HepG2 (cell line): ENCODE measurements at regions not wholly inside any gene's neighbourhood (a gene's known extent, or its start where the extent isn't known, plus 50 kb on each side); places are given as distances from the start of the nearest gene placed in this dataset.

Experiments used
- CEBPG ChIP-seq: IDR thresholded peaks from 2 replicates; pipeline ENCODE4 v1.6.1; 2016
- HDAC2 ChIP-seq: sonication (generic); formaldehyde crosslinking; IDR thresholded peaks from 2 replicates; pipeline ENCODE4 v1.4.0; 2020; ENCODE audit warnings: missing genetic modification reagents
- MLLT10 ChIP-seq: sonication (generic); formaldehyde crosslinking; IDR thresholded peaks from 2 replicates; pipeline ENCODE4 v1.4.0; 2020; ENCODE audit warnings: missing genetic modification reagents
- SOX13 ChIP-seq, 3 experiments: fragments of 450-650 bp in 1 of 3; sonication (generic) in 1 of 3; formaldehyde crosslinking in 1 of 3; IDR thresholded peaks in 2 of 3; conservative IDR thresholded peaks in 1 of 3; 2 replicates each; pipeline versions ENCODE4 v1.5.0 to v1.6.1; 2016 to 2020; ENCODE audit warnings: antibody characterized with exemption in 1 of 3, mild to moderate bottlenecking in 1 of 3, missing compliant biosample characterization in 1 of 3, missing genetic modification reagents in 1 of 3, moderate library complexity in 1 of 3
- TEAD3 ChIP-seq: optimal IDR thresholded peaks from 2 replicates; pipeline ENCODE3; 2016; ENCODE audit warnings: borderline replicate concordance
- ZNF335 ChIP-seq: sonication (generic); formaldehyde crosslinking; IDR thresholded peaks from 2 replicates; pipeline ENCODE4 v1.4.0; 2020; ENCODE audit warnings: missing genetic modification reagents
- ZNF501 ChIP-seq: sonication (generic); formaldehyde crosslinking; IDR thresholded peaks from 2 replicates; pipeline ENCODE4 v1.5.1; 2020; ENCODE audit warnings: mild to moderate bottlenecking, moderate library complexity, missing genetic modification reagents
- ZNF629 ChIP-seq: sonication (generic); formaldehyde crosslinking; conservative IDR thresholded peaks from 2 replicates; pipeline ENCODE4 v1.5.0; 2020; ENCODE audit warnings: missing genetic modification reagents
- TF ChIP-seq, protein P1 (sequence below): sonication (generic); formaldehyde crosslinking; IDR thresholded peaks from 2 replicates; pipeline ENCODE4 v1.4.0; 2020; ENCODE audit warnings: missing genetic modification reagents, mild to moderate bottlenecking, borderline replicate concordance
- TF ChIP-seq, protein P2 (sequence below): sonication (generic); formaldehyde crosslinking; IDR thresholded peaks from 2 replicates; pipeline ENCODE4 v1.4.0; 2020; ENCODE audit warnings: mild to moderate bottlenecking, missing genetic modification reagents
- TF ChIP-seq, protein P3 (sequence below): sonication (generic); formaldehyde crosslinking; conservative IDR thresholded peaks from 2 replicates; pipeline ENCODE4 v1.4.0; 2020; ENCODE audit warnings: mild to moderate bottlenecking, missing genetic modification reagents, moderate library complexity
- TF ChIP-seq, protein P4 (sequence below): sonication (generic); formaldehyde crosslinking; conservative IDR thresholded peaks from 2 replicates; pipeline ENCODE4 v1.4.0; 2020; ENCODE audit warnings: missing genetic modification reagents
- TF ChIP-seq, protein P5 (sequence below): sonication (generic); formaldehyde crosslinking; IDR thresholded peaks from 2 replicates; pipeline ENCODE4 v1.5.0; 2020; ENCODE audit warnings: mild to moderate bottlenecking, missing genetic modification reagents, borderline replicate concordance

DNA sequence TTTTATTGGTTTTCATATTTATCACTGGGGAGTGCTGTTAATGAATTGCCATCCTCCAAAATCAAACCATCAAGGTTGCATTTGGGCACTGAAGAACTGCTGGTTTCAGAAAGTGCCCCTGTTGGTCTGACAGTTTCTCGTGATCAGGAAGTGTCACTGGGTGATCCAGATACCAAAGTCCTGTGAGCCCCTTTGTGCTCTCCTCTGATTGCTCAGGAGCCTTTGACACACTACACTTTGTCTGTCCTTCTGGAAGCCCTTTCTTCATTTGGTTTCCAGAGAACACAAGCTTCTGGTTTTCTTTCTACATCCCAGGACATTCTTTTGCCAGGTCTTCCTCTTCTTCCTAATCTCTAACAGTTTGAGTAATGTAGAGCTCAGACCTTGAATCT lies 165.8 kb upstream of the PROX1 start (continued):
- TF ChIP-seq, protein P1, sequence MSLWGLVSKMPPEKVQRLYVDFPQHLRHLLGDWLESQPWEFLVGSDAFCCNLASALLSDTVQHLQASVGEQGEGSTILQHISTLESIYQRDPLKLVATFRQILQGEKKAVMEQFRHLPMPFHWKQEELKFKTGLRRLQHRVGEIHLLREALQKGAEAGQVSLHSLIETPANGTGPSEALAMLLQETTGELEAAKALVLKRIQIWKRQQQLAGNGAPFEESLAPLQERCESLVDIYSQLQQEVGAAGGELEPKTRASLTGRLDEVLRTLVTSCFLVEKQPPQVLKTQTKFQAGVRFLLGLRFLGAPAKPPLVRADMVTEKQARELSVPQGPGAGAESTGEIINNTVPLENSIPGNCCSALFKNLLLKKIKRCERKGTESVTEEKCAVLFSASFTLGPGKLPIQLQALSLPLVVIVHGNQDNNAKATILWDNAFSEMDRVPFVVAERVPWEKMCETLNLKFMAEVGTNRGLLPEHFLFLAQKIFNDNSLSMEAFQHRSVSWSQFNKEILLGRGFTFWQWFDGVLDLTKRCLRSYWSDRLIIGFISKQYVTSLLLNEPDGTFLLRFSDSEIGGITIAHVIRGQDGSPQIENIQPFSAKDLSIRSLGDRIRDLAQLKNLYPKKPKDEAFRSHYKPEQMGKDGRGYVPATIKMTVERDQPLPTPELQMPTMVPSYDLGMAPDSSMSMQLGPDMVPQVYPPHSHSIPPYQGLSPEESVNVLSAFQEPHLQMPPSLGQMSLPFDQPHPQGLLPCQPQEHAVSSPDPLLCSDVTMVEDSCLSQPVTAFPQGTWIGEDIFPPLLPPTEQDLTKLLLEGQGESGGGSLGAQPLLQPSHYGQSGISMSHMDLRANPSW (CRISPR knock-in tag), result no peak
- TF ChIP-seq, protein P2, sequence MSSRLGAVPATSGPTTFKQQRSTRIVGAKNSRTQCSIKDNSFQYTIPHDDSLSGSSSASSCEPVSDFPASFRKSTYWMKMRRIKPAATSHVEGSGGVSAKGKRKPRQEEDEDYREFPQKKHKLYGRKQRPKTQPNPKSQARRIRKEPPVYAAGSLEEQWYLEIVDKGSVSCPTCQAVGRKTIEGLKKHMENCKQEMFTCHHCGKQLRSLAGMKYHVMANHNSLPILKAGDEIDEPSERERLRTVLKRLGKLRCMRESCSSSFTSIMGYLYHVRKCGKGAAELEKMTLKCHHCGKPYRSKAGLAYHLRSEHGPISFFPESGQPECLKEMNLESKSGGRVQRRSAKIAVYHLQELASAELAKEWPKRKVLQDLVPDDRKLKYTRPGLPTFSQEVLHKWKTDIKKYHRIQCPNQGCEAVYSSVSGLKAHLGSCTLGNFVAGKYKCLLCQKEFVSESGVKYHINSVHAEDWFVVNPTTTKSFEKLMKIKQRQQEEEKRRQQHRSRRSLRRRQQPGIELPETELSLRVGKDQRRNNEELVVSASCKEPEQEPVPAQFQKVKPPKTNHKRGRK (CRISPR knock-in tag), result no peak
- no peak for TF ChIP-seq ZNF501
- TF ChIP-seq, protein P3, sequence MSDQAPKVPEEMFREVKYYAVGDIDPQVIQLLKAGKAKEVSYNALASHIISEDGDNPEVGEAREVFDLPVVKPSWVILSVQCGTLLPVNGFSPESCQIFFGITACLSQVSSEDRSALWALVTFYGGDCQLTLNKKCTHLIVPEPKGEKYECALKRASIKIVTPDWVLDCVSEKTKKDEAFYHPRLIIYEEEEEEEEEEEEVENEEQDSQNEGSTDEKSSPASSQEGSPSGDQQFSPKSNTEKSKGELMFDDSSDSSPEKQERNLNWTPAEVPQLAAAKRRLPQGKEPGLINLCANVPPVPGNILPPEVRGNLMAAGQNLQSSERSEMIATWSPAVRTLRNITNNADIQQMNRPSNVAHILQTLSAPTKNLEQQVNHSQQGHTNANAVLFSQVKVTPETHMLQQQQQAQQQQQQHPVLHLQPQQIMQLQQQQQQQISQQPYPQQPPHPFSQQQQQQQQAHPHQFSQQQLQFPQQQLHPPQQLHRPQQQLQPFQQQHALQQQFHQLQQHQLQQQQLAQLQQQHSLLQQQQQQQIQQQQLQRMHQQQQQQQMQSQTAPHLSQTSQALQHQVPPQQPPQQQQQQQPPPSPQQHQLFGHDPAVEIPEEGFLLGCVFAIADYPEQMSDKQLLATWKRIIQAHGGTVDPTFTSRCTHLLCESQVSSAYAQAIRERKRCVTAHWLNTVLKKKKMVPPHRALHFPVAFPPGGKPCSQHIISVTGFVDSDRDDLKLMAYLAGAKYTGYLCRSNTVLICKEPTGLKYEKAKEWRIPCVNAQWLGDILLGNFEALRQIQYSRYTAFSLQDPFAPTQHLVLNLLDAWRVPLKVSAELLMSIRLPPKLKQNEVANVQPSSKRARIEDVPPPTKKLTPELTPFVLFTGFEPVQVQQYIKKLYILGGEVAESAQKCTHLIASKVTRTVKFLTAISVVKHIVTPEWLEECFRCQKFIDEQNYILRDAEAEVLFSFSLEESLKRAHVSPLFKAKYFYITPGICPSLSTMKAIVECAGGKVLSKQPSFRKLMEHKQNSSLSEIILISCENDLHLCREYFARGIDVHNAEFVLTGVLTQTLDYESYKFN (CRISPR knock-in tag), result peak; percentile 32; the same call in 1 of the 2 replicates
- TF ChIP-seq, protein P4, sequence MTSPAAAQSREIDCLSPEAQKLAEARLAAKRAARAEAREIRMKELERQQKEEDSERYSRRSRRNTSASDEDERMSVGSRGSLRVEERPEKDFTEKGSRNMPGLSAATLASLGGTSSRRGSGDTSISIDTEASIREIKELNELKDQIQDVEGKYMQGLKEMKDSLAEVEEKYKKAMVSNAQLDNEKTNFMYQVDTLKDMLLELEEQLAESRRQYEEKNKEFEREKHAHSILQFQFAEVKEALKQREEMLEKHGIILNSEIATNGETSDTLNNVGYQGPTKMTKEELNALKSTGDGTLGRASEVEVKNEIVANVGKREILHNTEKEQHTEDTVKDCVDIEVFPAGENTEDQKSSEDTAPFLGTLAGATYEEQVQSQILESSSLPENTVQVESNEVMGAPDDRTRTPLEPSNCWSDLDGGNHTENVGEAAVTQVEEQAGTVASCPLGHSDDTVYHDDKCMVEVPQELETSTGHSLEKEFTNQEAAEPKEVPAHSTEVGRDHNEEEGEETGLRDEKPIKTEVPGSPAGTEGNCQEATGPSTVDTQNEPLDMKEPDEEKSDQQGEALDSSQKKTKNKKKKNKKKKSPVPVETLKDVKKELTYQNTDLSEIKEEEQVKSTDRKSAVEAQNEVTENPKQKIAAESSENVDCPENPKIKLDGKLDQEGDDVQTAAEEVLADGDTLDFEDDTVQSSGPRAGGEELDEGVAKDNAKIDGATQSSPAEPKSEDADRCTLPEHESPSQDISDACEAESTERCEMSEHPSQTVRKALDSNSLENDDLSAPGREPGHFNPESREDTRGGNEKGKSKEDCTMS (CRISPR knock-in tag), result no peak
- no peak for TF ChIP-seq MLLT10
- TF ChIP-seq CEBPG (CRISPR knock-in tag), result no peak
- TF ChIP-seq HDAC2 (CRISPR knock-in tag), result peak; percentile 8; the same call in 1 of the 2 replicates
- TF ChIP-seq ZNF335 (CRISPR knock-in tag), result no peak
- no peak for TF ChIP-seq ZNF629 (CRISPR knock-in tag)
- TF ChIP-seq, protein P5, sequence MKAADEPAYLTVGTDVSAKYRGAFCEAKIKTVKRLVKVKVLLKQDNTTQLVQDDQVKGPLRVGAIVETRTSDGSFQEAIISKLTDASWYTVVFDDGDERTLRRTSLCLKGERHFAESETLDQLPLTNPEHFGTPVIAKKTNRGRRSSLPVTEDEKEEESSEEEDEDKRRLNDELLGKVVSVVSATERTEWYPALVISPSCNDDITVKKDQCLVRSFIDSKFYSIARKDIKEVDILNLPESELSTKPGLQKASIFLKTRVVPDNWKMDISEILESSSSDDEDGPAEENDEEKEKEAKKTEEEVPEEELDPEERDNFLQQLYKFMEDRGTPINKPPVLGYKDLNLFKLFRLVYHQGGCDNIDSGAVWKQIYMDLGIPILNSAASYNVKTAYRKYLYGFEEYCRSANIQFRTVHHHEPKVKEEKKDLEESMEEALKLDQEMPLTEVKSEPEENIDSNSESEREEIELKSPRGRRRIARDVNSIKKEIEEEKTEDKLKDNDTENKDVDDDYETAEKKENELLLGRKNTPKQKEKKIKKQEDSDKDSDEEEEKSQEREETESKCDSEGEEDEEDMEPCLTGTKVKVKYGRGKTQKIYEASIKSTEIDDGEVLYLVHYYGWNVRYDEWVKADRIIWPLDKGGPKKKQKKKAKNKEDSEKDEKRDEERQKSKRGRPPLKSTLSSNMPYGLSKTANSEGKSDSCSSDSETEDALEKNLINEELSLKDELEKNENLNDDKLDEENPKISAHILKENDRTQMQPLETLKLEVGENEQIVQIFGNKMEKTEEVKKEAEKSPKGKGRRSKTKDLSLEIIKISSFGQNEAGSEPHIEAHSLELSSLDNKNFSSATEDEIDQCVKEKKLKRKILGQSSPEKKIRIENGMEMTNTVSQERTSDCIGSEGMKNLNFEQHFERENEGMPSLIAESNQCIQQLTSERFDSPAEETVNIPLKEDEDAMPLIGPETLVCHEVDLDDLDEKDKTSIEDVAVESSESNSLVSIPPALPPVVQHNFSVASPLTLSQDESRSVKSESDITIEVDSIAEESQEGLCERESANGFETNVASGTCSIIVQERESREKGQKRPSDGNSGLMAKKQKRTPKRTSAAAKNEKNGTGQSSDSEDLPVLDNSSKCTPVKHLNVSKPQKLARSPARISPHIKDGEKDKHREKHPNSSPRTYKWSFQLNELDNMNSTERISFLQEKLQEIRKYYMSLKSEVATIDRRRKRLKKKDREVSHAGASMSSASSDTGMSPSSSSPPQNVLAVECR (CRISPR knock-in tag), result no peak
- TF ChIP-seq SOX13 (IDR thresholded peaks at IDR 0.05), result no peak
- TF ChIP-seq SOX13 (CRISPR knock-in tag; conservative IDR thresholded peaks at IDR 0.05 in 1 of 2, IDR thresholded peaks at IDR 0.05 in 1 of 2), result peak in 1 of 2 experiments; percentile 27; a peak in 1 of 4 replicates
- TF ChIP-seq TEAD3 (CRISPR knock-in tag), result peak; percentile 9
